ENCODE measurements at regions not wholly inside any gene's neighbourhood (a gene's known extent, or its start where the extent isn't known, plus 50 kb on each side); places are given as distances from the start of the nearest gene placed in this dataset.
A peak's percentile ranks its signal among the peaks of the same experiment; 100 is the strongest.

DNA sequence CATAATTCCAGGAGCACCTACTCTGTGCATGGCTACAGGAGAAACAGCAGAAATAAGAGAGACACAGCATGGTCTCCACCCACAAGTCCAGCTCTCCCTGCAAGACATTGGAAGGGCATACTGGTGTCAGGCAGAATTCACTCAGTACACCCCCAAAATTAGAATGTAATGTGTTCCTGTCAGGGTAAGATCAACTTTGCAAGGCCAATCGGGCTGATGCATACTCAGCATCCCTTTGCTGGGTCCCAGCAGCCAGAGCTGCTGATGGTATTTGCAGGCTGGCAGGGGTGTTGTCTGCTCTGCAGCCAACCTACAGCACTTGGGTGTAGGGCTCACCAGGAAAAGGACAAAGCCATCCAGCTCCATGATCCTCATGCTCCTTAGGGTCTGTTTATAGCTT is 295.4 kb upstream of the STS start:
- H3K9ac ChIP-seq (ENCODE audit: low read depth, low read length): no peak overlapping the region
- H3K4me1 ChIP-seq (ENCODE audit: control insufficient read depth, insufficient read depth, low read length): peaks cover 35% of the 10 kb centered on the region
- H3K4me3 ChIP-seq (ENCODE audit: low read depth, low read length): no peak overlapping the region
- no peaks in the 10 kb centered on the region for H3K36me3 ChIP-seq (ENCODE audit: control insufficient read depth, insufficient read depth, low read length)
- H3K9me3 ChIP-seq (ENCODE audit: control insufficient read depth, insufficient read depth, low read length): peaks cover 27% of the 10 kb centered on the region
- H3K27me3 ChIP-seq (ENCODE audit: control insufficient read depth, insufficient read depth, low read length): no peaks in the 10 kb centered on the region
- no peak overlapping the region for H3K27ac ChIP-seq (ENCODE audit: low read depth, low read length)

DNA sequence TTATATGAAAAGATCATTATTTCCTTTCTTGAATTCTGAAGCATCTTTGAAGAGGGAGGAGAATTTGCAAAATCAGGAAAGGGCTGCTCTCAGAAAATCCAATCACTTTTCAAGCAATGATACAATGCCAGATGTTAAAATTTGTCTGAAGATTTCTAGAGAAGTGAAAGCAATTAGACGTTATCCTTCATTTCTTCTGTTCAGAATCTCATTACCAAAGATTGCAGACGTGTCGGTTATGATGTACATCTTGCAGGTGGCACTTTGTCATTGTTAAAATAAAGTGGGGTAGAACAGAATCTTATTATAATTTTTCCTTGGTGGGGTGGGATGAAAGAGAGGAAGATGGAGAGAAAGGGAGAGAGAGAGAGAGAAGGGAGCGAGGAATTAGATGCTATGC is 296.4 kb upstream of the STS start:
- no peak overlapping the region for H3K4me3 ChIP-seq (ENCODE audit: low read depth, low read length)
- no peaks in the 10 kb centered on the region for H3K27me3 ChIP-seq (ENCODE audit: control insufficient read depth, insufficient read depth, low read length)

DNA sequence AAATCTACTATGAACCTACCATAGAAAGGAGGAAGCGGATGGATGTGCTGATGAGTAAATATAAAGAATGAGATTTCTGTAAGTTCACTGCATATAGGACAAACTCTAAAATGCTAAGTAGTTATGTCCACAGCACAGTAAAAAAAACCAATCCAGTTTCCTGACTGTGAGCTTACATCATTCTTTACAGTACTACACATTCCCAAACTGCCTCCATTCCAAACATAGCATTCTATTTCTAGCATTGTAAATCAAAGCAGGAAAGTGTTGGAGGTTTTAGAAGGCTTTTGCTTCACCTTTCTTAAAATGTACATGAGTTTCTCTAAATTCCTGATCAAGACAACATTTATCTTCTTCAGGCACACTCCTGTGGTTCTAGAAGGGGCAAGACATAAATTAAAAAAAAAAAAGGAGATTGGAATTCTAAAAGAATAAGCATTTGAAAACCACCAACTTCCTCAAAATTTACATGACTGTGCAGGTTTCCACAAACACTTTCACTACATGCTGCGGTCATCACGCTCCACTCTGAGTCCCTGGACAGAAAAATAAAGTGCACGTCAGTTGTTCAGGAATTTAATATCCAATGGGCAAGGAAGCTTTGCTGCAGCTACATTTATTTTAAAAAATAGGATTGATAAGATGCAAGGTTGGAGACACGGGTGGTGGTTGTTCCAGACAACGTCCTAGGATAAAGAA is 297.6 kb upstream of the STS start:
- Histone ChIP-seq H3K4me1 (ENCODE audit: control insufficient read depth, insufficient read depth, low read length) (peaks cover 18% of the 10 kb centered on the region), H3K27ac (ENCODE audit: low read depth, low read length) (peak overlapping the region; percentile 48), H3K36me3 (ENCODE audit: control insufficient read depth, insufficient read depth, low read length) (no peaks in the 10 kb centered on the region), H3K9me3 (ENCODE audit: control insufficient read depth, insufficient read depth, low read length) (peaks cover 27% of the 10 kb centered on the region), H3K27me3 (ENCODE audit: control insufficient read depth, insufficient read depth, low read length) (no peaks in the 10 kb centered on the region), H3K4me3 (ENCODE audit: low read depth, low read length) (peak overlapping the region; percentile 8; the same call in 1 of the 2 replicates), H3K9ac (ENCODE audit: low read depth, low read length) (peak overlapping the region; percentile 12; the same call in 1 of the 2 replicates)

More for the DNA sequence above, 296.4 kb upstream of the STS start:
- Histone ChIP-seq H3K27ac (ENCODE audit: low read depth, low read length) (no peak overlapping the region), H3K9me3 (ENCODE audit: control insufficient read depth, insufficient read depth, low read length) (peaks cover 27% of the 10 kb centered on the region), H3K36me3 (ENCODE audit: control insufficient read depth, insufficient read depth, low read length) (no peaks in the 10 kb centered on the region), H3K9ac (ENCODE audit: low read depth, low read length) (no peak overlapping the region), H3K4me1 (ENCODE audit: control insufficient read depth, insufficient read depth, low read length) (peaks cover 25% of the 10 kb centered on the region)

DNA sequence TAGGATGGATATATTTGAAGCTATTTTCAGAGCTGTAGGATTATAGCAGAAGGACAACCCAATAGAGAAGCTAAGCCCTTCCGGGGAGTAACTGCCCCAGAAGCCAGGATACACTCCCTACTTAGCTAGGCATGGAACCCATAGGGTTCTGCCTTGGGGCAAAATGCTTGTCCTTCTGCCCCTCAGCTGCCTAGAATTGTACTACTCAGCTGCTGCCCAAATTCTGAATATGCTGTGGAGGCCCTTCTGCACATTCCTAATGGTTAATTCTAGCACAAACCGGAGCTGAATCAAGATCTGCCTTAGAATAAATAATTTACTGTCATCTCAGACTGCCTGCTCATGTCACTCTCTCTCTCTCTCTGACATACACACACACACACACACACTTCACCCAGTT is 297.7 kb upstream of the VCX3A start:
- Histone ChIP-seq H3K9ac (ENCODE audit: low read depth, low read length) (no peak overlapping the region), H3K4me3 (ENCODE audit: low read depth, low read length) (no peak overlapping the region), H3K36me3 (ENCODE audit: control insufficient read depth, insufficient read depth, low read length) (no peaks in the 10 kb centered on the region), H3K27me3 (ENCODE audit: control insufficient read depth, insufficient read depth, low read length) (no peaks in the 10 kb centered on the region), H3K4me1 (ENCODE audit: control insufficient read depth, insufficient read depth, low read length) (no peaks in the 10 kb centered on the region), H3K27ac (ENCODE audit: low read depth, low read length) (no peak overlapping the region), H3K9me3 (ENCODE audit: control insufficient read depth, insufficient read depth, low read length) (no peaks in the 10 kb centered on the region)

DNA sequence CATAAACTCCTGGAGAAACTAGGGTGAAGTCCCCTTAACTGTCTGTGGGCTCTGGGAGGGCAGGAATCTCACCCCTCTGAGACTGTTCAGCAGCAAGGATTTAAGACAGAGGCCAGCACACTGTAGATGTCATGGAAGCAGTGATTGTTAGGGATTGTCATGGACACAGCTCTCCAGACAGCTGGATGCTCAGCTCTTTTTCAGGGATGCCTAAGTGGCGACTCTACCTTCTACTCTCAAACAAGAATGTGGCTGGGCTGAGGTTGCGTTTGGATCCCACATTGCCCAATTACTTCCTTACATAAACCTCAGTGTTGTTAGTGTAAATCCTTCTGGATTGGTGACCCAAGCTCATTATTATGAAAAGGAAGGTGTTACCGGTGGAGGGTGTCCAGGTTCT is 291.9 kb upstream of the VCX3A start:
- Histone ChIP-seq H3K27ac (ENCODE audit: low read depth, low read length) (no peak overlapping the region), H3K27me3 (ENCODE audit: control insufficient read depth, insufficient read depth, low read length) (no peaks in the 10 kb centered on the region), H3K9me3 (ENCODE audit: control insufficient read depth, insufficient read depth, low read length) (no peaks in the 10 kb centered on the region), H3K36me3 (ENCODE audit: control insufficient read depth, insufficient read depth, low read length) (no peaks in the 10 kb centered on the region), H3K4me3 (ENCODE audit: low read depth, low read length) (no peak overlapping the region), H3K4me1 (ENCODE audit: control insufficient read depth, insufficient read depth, low read length) (peaks cover 6% of the 10 kb centered on the region; the same call in 1 of the 2 replicates), H3K9ac (ENCODE audit: low read depth, low read length) (no peak overlapping the region)

DNA sequence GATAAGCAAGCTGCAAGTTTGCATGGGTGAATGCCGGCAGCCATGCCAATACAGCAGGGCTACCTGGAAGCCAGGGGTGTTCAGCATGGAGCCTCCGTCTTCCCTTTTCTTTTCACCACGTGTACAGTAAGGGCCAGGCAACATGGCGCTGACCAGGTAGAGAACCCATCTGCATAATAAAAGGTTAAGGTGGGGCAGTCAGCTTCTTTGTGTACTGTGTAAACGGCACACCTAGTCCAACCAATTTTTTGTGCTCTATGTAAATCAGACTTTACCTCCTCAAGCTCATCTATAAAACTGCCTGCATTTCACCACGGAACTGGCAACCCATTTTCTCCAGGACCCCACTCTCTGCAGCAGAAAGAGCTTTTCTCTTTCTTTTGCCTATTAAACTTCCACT is 286.8 kb upstream of the VCX3A start:
- Histone ChIP-seq H3K9ac (ENCODE audit: low read depth, low read length) (no peak overlapping the region), H3K4me1 (ENCODE audit: control insufficient read depth, insufficient read depth, low read length) (peaks cover 2% of the 10 kb centered on the region; the same call in 1 of the 2 replicates), H3K27me3 (ENCODE audit: control insufficient read depth, insufficient read depth, low read length) (no peaks in the 10 kb centered on the region), H3K9me3 (ENCODE audit: control insufficient read depth, insufficient read depth, low read length) (no peaks in the 10 kb centered on the region), H3K27ac (ENCODE audit: low read depth, low read length) (no peak overlapping the region), H3K4me3 (ENCODE audit: low read depth, low read length) (no peak overlapping the region), H3K36me3 (ENCODE audit: control insufficient read depth, insufficient read depth, low read length) (no peaks in the 10 kb centered on the region)

DNA sequence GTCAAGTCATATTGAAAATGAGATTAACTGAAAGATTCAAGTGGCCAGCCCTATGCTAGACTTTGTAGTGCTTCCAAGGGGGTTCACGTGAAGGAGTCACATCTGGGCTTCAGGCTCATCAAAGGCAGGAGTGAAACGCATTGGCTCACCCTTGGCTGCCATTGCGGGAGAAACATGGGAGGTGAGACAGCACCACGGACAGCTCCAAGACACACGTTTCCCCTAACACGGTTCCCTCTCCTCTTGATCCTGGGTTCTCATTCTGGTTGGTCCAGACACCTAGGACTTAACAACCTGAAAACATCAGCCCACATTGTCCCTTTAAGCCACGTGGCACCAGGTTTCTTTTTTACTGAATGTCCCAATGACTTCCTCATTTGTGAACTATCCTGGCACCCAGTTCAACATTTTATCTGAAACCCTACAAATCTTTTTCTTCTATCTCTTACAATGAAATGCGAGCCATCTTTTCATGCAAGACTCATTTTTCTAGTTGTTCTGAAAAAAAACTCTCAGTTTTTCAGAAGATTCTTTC is 279.0 kb upstream of the VCX3A start:
- no peak overlapping the region for H3K4me3 ChIP-seq (ENCODE audit: low read depth, low read length)
- no peaks in the 10 kb centered on the region for H3K4me1 ChIP-seq (ENCODE audit: control insufficient read depth, insufficient read depth, low read length)
- H3K9ac ChIP-seq (ENCODE audit: low read depth, low read length): no peak overlapping the region
- no peak overlapping the region for H3K27ac ChIP-seq (ENCODE audit: low read depth, low read length)
- H3K9me3 ChIP-seq (ENCODE audit: control insufficient read depth, insufficient read depth, low read length): no peaks in the 10 kb centered on the region
- H3K27me3 ChIP-seq (ENCODE audit: control insufficient read depth, insufficient read depth, low read length): no peaks in the 10 kb centered on the region
- H3K36me3 ChIP-seq (ENCODE audit: control insufficient read depth, insufficient read depth, low read length): no peaks in the 10 kb centered on the region

DNA sequence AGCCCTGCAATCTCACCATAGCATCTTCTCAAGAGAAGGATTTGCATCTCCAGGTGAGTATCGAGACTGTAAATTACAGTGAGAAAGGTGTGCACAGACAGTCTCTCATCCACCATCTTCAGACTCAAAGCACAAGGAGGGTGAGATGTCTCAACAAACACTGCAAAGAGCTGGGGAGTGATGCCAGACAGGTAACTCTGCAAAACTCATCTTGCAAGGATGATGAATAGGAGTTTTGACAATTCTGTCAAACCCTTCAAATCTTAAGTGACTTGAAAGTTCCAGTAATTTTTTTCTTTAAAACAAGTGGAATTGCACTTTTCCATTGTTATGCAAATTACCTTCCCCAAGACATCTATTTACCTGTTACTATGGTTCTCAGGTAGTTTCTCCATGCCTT is 277.2 kb upstream of the VCX3A start:
- H3K36me3 ChIP-seq (ENCODE audit: control insufficient read depth, insufficient read depth, low read length): no peaks in the 10 kb centered on the region
- H3K9ac ChIP-seq (ENCODE audit: low read depth, low read length): no peak overlapping the region
- no peak overlapping the region for H3K4me3 ChIP-seq (ENCODE audit: low read depth, low read length)
- H3K9me3 ChIP-seq (ENCODE audit: control insufficient read depth, insufficient read depth, low read length): no peaks in the 10 kb centered on the region
- no peak overlapping the region for H3K27ac ChIP-seq (ENCODE audit: low read depth, low read length)
- no peaks in the 10 kb centered on the region for H3K27me3 ChIP-seq (ENCODE audit: control insufficient read depth, insufficient read depth, low read length)
- peaks cover 5% of the 10 kb centered on the region; the same call in 1 of the 2 replicates for H3K4me1 ChIP-seq (ENCODE audit: control insufficient read depth, insufficient read depth, low read length)

DNA sequence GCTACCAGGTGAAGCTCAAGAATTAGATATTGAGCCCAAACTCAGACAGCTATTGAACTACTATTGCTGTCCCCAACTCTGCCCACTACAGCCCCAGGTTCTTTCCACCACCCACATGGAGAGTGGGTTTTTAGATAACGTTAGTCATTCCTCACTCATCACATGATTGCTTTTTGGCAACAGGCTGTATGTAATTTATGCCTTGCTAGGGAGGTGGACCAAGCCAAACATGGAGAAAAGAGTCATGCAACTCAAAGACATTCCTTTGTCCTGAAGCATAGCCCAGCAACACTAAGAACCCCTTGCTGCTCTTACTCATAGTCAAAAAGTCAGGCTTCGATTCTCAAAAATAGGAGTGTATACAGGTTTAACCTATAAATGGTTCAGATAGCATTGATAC is 275.9 kb upstream of the VCX3A start:
- Histone ChIP-seq H3K4me1 (ENCODE audit: control insufficient read depth, insufficient read depth, low read length) (peaks cover 8% of the 10 kb centered on the region; the same call in 1 of the 2 replicates), H3K27me3 (ENCODE audit: control insufficient read depth, insufficient read depth, low read length) (no peaks in the 10 kb centered on the region), H3K4me3 (ENCODE audit: low read depth, low read length) (no peak overlapping the region), H3K27ac (ENCODE audit: low read depth, low read length) (no peak overlapping the region), H3K36me3 (ENCODE audit: control insufficient read depth, insufficient read depth, low read length) (no peaks in the 10 kb centered on the region), H3K9ac (ENCODE audit: low read depth, low read length) (no peak overlapping the region), H3K9me3 (ENCODE audit: control insufficient read depth, insufficient read depth, low read length) (no peaks in the 10 kb centered on the region)

DNA sequence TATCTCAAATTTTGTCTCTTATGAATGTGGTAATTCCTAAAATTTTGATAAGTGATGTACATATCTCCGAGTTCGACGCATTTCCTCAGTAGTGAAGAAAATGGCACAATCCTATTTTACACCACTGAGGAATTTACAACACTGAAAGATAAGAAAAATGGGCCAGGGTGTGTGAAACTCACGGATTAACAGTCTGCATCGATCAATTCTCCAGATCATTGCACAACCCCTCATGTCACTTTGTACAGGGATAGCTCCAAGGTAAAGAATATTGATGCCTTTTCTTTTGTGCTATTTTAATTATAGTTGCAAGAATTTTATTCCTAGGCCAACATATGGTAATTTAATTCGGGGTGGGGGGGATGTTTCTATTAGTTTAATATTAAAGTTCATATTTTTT is 268.7 kb upstream of the VCX3A start:
- H3K9me3 ChIP-seq (ENCODE audit: control insufficient read depth, insufficient read depth, low read length): no peaks in the 10 kb centered on the region
- no peaks in the 10 kb centered on the region for H3K27me3 ChIP-seq (ENCODE audit: control insufficient read depth, insufficient read depth, low read length)
- H3K4me3 ChIP-seq (ENCODE audit: low read depth, low read length): no peak overlapping the region
- no peaks in the 10 kb centered on the region for H3K36me3 ChIP-seq (ENCODE audit: control insufficient read depth, insufficient read depth, low read length)
- no peak overlapping the region for H3K27ac ChIP-seq (ENCODE audit: low read depth, low read length)
- H3K9ac ChIP-seq (ENCODE audit: low read depth, low read length): no peak overlapping the region
- H3K4me1 ChIP-seq (ENCODE audit: control insufficient read depth, insufficient read depth, low read length): peaks cover 22% of the 10 kb centered on the region

DNA sequence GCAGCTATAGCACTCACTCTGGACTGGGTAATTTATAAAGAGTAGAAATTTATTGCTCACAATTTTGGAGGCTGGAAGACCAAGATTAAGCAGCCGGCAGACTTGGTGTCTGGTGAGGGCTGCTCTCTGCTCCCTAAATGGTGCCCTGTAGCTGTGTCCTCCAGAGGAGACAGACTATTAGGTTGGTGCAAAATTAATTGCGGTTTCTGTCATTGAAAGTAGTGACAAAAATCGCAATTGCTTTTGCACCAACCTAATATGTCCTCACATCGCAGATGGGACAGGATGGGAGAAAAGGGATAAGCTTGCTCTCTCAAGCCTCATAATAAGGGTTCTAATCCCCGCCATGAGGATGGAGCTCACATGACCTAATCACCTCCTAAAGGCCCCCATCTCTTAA is 258.1 kb upstream of the VCX3A start:
- no peak overlapping the region for H3K27ac ChIP-seq (ENCODE audit: low read depth, low read length)
- H3K36me3 ChIP-seq (ENCODE audit: control insufficient read depth, insufficient read depth, low read length): no peaks in the 10 kb centered on the region
- H3K4me3 ChIP-seq (ENCODE audit: low read depth, low read length): no peak overlapping the region
- no peaks in the 10 kb centered on the region for H3K4me1 ChIP-seq (ENCODE audit: control insufficient read depth, insufficient read depth, low read length)
- H3K9ac ChIP-seq (ENCODE audit: low read depth, low read length): no peak overlapping the region
- no peaks in the 10 kb centered on the region for H3K9me3 ChIP-seq (ENCODE audit: control insufficient read depth, insufficient read depth, low read length)
- no peaks in the 10 kb centered on the region for H3K27me3 ChIP-seq (ENCODE audit: control insufficient read depth, insufficient read depth, low read length)
